DND-41 (cell line): ENCODE measurements at regions not wholly inside any gene's neighbourhood (a gene's known extent, or its start where the extent isn't known, plus 50 kb on each side); places are given as distances from the start of the nearest gene placed in this dataset.

Source experiments
- CTCF ChIP-seq: IDR thresholded peaks from 2 replicates; pipeline ENCODE4 v1.5.1; 2012; ENCODE audit warnings: borderline replicate concordance, low read length, moderate library complexity, mild to moderate bottlenecking; ENCODE audit not compliant: poor library complexity, severe bottlenecking; ENCODE audit errors: extremely low read depth
- EZH2 ChIP-seq: IDR thresholded peaks from 3 replicates; pipeline ENCODE4 v1.6.1; 2012; ENCODE audit warnings: borderline replicate concordance, low read depth, mild to moderate bottlenecking, moderate library complexity, low read length, inconsistent platforms; ENCODE audit not compliant: severe bottlenecking

- TF ChIP-seq CTCF, result no peak
- no peak for TF ChIP-seq EZH2
Observed at GRCh38 chr2:144048631-144049060, 471.3 kb downstream of the ZEB2 start.
